K562 (cell line): ENCODE measurements at regions not wholly inside any gene's neighbourhood (a gene's known extent, or its start where the extent isn't known, plus 50 kb on each side); places are given as distances from the start of the nearest gene placed in this dataset.
"Not testable (repeated sequence)": the region's sequence is repeated elsewhere in the genome, so short reads cannot be mapped to it uniquely, and the experiment has no call there.

Experiments
- ATAC-seq: fragments of 200-7000 bp; cut with Tn5 transposase; 3 replicates; pipeline ENCODE4 v1.9.1; 2020; ENCODE audit warnings: moderate library complexity
- BruUV-seq: library from RNA; stranded (reverse); fragments of 400-500 nt; replicated peaks from 2 replicates; lab custom pipeline; 2021; lab: Mats Ljungman, UMichigan
- CTCF ChIA-PET: fragments of 300-600 bp; formaldehyde crosslinking; extraction: SDS; loops from one replicate; lab custom pipeline; 2021; ENCODE audit warnings: low intra/inter-chr PET ratio; lab: Yijun Ruan, JAX
- POLR2A ChIA-PET: fragments of 300-600, 350-650 bp; sonication (Branson Sonifier 250); formaldehyde crosslinking; extraction: SDS; loops from one replicate; lab custom pipeline; 2021; ENCODE audit warnings: antibody characterized with exemption, inconsistent platforms; lab: Yijun Ruan, JAX
- DNase-seq, 4 experiments: peaks; one replicate each; pipeline versions ENCODE4 v3.0.0 to v3.0.0-alpha.2; 2011 to 2018; ENCODE audit warnings: low spot score in 3 of 4, mixed read lengths in 3 of 4; ENCODE audit errors: extremely low read depth in 1 of 4
- FAIRE-seq: peaks from 2 replicates; lab custom pipeline; 2011; peaks lifted over from hg19 to GRCh38; lab: Jason Lieb, UNC
- H2AFZ ChIP-seq: 2 replicates; pipeline ENCODE4 v1.6.0; 2011; ENCODE audit warnings: low read depth, low read length, control low read depth, inconsistent platforms
- H3K27ac ChIP-seq: fragments of 200-600 bp; 3 replicates; pipeline ENCODE4 v1.8.0; 2011; ENCODE audit warnings: low read depth, mild to moderate bottlenecking, control low read depth, inconsistent platforms, low read length, moderate library complexity, mixed read lengths; ENCODE audit errors: extremely low read depth
- H3K27me3 ChIP-seq, 2 experiments: fragments of 300-600 bp in 1 of 2; 2 replicates in 1 of 2; 3 replicates in 1 of 2; pipeline versions ENCODE4 v1.6.0 to v1.8.0; 2011; ENCODE audit warnings: inconsistent platforms in 2 of 2, low read length in 2 of 2, mild to moderate bottlenecking in 1 of 2, mixed read lengths in 1 of 2, moderate library complexity in 1 of 2; ENCODE audit not compliant: control insufficient read depth in 2 of 2, insufficient read depth in 2 of 2
- H3K36me3 ChIP-seq: fragments of 300-600 bp; 3 replicates; pipeline ENCODE4 v1.8.0; 2011; ENCODE audit warnings: mild to moderate bottlenecking, low read length, inconsistent platforms; ENCODE audit not compliant: control insufficient read depth, insufficient read depth
- H3K4me1 ChIP-seq, 2 experiments: fragments of 200-600 bp in 1 of 2; replicated peaks in 1 of 2; 2 replicates in 1 of 2; 3 replicates in 1 of 2; pipeline versions ENCODE4 v1.5.1 to v1.8.0; 2011; ENCODE audit warnings: inconsistent platforms in 2 of 2, low read length in 2 of 2, mild to moderate bottlenecking in 1 of 2, mixed read lengths in 1 of 2, moderate library complexity in 1 of 2; ENCODE audit not compliant: control insufficient read depth in 2 of 2, insufficient read depth in 2 of 2
- H3K4me2 ChIP-seq: 2 replicates; pipeline ENCODE4 v1.6.1; 2011; ENCODE audit warnings: low read length, control low read depth, inconsistent platforms, mixed read lengths; ENCODE audit not compliant: insufficient read depth
- H3K4me3 ChIP-seq: fragments of 200-600 bp; sonication (generic), shearing (Covaris generic); 2 replicates; pipeline ENCODE4 v1.5.1; 2016; ENCODE audit warnings: control low read depth, inconsistent platforms
- H3K79me2 ChIP-seq: fragments of 200-600 bp; 3 replicates; pipeline ENCODE4 v1.8.0; 2011; ENCODE audit warnings: low read length, inconsistent platforms; ENCODE audit not compliant: control insufficient read depth, insufficient read depth
- H3K9ac ChIP-seq, 2 experiments: 2 replicates each; pipeline versions ENCODE4 v1.6.0 to v1.6.1; 2011; ENCODE audit warnings: low read depth in 2 of 2, low read length in 2 of 2, control low read depth in 1 of 2, inconsistent platforms in 1 of 2, mild to moderate bottlenecking in 1 of 2, mixed read lengths in 1 of 2; ENCODE audit not compliant: insufficient read depth in 1 of 2
- H3K9me1 ChIP-seq: one replicate; pipeline ENCODE4 v1.6.0; 2011; ENCODE audit warnings: inconsistent platforms, mild to moderate bottlenecking, low read length, moderate library complexity; ENCODE audit not compliant: control insufficient read depth, insufficient read depth
- H3K9me3 ChIP-seq: replicated peaks from 2 replicates; pipeline ENCODE4 v1.5.1; 2011; ENCODE audit warnings: low read depth, low read length, inconsistent platforms; ENCODE audit not compliant: control insufficient read depth, insufficient read depth
- H4K20me1 ChIP-seq: replicated peaks from 2 replicates; pipeline ENCODE4 v1.6.1; 2011; ENCODE audit warnings: low read length, inconsistent platforms, mixed read lengths; ENCODE audit not compliant: control insufficient read depth, insufficient read depth
- WGBS: fragments of 100-300 bp; shearing (Covaris generic); methylation state at CpG from one replicate; pipeline ENCODE4 v1.1.6; 2016; ENCODE audit warnings: low coverage, mixed read lengths; ENCODE audit not compliant: insufficient coverage; ENCODE audit errors: missing lambda C conversion rate; 5-methylcytosine and 5-hydroxymethylcytosine counted together
- in situ Hi-C: fragments of 300-500 bp; cut with MboI; formaldehyde crosslinking; loops from 4 replicates; pipeline ENCODE4 v1.15.0; 2018; ENCODE audit warnings: inconsistent platforms, mixed read lengths
- intact Hi-C: fragments of 100-400 bp; cut with micrococcal nuclease; formaldehyde crosslinking; loops from 2 replicates; pipeline ENCODE4 v1.14.2; 2022

GRCh38 chr11:3571752-3572151, 70.0 kb downstream of the ART5 start:
- FAIRE-seq, H3K9me1 ChIP-seq, H3K9me3 ChIP-seq, intact Hi-C loops, ATAC-seq, DNase-seq, H2AFZ ChIP-seq, H3K36me3 ChIP-seq, CTCF ChIA-PET, H3K4me1 ChIP-seq, in situ Hi-C loops, BruUV-seq, POLR2A ChIA-PET, H3K4me3 ChIP-seq, H3K9ac ChIP-seq, H3K79me2 ChIP-seq, H3K27ac ChIP-seq, H3K27me3 ChIP-seq, H4K20me1 ChIP-seq, H3K4me2 ChIP-seq: not testable (repeated sequence)
- WGBS, result 65% methylated on average over 2 of the region's 2 CpGs

- DNase-seq, FAIRE-seq, H3K9me3 ChIP-seq, H3K79me2 ChIP-seq, H3K4me1 ChIP-seq, H3K27ac ChIP-seq, POLR2A ChIA-PET, H3K4me3 ChIP-seq, H4K20me1 ChIP-seq, in situ Hi-C loops, H3K9ac ChIP-seq, ATAC-seq, CTCF ChIA-PET, BruUV-seq, H3K36me3 ChIP-seq, H3K9me1 ChIP-seq, H2AFZ ChIP-seq, intact Hi-C loops, H3K27me3 ChIP-seq, H3K4me2 ChIP-seq: not testable (repeated sequence)
- WGBS, result no CpG with 5 or more reads among the region's 3 CpGs
Measured at GRCh38 chr11:3565838-3566237, 76.0 kb downstream of the ART5 start.
